NB4 (cell line): ENCODE measurements at regions not wholly inside any gene's neighbourhood (a gene's known extent, or its start where the extent isn't known, plus 50 kb on each side); places are given as distances from the start of the nearest gene placed in this dataset.
"Not testable (repeated sequence)": the region's sequence is repeated elsewhere in the genome, so short reads cannot be mapped to it uniquely, and the experiment has no call there.

Experiments used
- POLR2A ChIP-seq: IDR thresholded peaks from 2 replicates; pipeline ENCODE4 v1.6.1; 2011; ENCODE audit warnings: mild to moderate bottlenecking; ENCODE audit not compliant: insufficient read length; ENCODE audit errors: extremely low read depth
- TF ChIP-seq, protein P1 (sequence below): IDR thresholded peaks from one replicate; pipeline ENCODE4 v1.5.1; 2012; ENCODE audit warnings: low read depth, low read length

DNA sequence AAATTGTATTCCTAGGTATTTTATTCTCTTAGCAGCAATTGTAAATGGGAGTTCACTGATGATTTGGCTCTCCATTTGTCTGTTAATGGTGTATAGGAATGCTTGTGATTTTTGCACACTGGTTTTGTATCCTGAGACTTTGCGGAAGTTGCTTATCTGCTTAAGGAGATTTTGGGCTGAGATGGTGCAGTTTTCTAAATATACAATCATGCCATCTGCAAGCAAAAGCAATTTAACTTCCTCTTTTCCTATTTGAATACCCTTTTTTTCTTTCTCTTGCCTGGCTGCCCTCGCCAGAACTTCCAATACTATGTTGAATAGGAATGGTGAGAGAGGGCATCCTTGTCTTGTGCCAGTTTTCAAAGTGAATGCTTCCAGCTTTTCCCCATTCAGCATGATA lies 1643.9 kb upstream of the ADGRL3 start:
- TF ChIP-seq, protein P1, sequence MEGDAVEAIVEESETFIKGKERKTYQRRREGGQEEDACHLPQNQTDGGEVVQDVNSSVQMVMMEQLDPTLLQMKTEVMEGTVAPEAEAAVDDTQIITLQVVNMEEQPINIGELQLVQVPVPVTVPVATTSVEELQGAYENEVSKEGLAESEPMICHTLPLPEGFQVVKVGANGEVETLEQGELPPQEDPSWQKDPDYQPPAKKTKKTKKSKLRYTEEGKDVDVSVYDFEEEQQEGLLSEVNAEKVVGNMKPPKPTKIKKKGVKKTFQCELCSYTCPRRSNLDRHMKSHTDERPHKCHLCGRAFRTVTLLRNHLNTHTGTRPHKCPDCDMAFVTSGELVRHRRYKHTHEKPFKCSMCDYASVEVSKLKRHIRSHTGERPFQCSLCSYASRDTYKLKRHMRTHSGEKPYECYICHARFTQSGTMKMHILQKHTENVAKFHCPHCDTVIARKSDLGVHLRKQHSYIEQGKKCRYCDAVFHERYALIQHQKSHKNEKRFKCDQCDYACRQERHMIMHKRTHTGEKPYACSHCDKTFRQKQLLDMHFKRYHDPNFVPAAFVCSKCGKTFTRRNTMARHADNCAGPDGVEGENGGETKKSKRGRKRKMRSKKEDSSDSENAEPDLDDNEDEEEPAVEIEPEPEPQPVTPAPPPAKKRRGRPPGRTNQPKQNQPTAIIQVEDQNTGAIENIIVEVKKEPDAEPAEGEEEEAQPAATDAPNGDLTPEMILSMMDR: not testable (repeated sequence)
- TF ChIP-seq POLR2A: not testable (repeated sequence)
